ENCODE measurements at regions not wholly inside any gene's neighbourhood (a gene's known extent, or its start where the extent isn't known, plus 50 kb on each side); places are given as distances from the start of the nearest gene placed in this dataset.
A peak's percentile ranks its signal among the peaks of the same experiment; 100 is the strongest.

DNA sequence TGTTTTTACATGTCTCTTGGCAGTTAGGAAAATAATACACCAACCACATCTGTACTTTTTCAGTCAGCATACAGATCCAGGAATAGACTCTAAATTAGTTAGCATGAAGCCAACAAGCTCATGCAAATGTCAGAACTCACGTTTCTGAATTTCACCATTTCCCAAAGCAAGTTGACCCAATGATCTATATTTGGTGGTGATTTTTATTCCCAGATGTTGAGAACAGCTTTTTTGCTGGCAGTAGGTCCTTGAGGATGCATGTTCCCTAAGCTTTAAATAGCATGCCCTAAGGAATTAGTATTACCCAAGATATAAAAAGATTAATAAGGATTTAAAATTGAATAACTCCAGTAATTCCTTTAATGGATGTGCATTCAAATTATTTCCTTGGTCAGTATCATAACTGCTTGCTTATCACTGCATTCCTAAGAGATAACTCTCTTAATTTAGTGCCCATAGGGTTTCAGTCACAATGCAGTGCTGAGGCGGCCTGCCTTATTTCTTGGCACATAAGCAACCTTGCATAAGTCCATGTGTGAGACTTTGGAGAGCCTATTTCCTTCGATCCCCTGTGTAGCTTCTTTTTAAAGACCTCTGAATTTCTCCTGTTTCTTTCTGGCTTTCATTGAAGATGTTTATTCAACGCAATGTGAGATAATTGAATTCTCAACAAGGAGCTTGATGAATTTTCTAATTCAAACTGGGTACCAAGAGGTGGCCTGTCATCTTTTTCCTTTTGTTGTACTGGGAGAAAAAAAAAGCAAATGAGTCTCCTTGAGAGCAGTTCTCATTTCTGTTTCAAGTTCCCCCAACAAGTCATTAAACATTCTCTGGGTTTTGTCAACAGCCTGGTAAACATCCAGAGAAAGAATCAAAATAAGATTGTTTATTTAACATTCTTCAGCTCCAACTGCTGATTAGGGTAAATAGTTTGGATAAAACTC is 135.3 kb upstream of the MEOX2 start:
- no peak overlapping the region for H3K9ac ChIP-seq (ENCODE audit: low read depth in 1 of 2, low read length in 2 of 2)
- H3K4me3 ChIP-seq (ENCODE audit: low read depth in 1 of 3, low read length in 3 of 3) = no peak overlapping the region
- 76% methylated on average over 4 of the region's 4 CpGs for WGBS
- no peaks in the 10 kb centered on the region for H3K36me3 ChIP-seq (ENCODE audit: control insufficient read depth in 4 of 4, insufficient read depth in 3 of 4, low read depth in 1 of 4, low read length in 3 of 4)
- DNase-seq (ENCODE audit: low spot score) = no peak
- H3K9me3 ChIP-seq (ENCODE audit: control insufficient read depth in 4 of 4, low read length in 3 of 4) = no peaks in the 10 kb centered on the region
- H3K27me3 ChIP-seq (ENCODE audit: control insufficient read depth in 4 of 4, insufficient read depth in 4 of 4, low read length in 3 of 4) = no peaks in the 10 kb centered on the region
- H3K4me1 ChIP-seq (ENCODE audit: control insufficient read depth in 4 of 4, insufficient read depth in 4 of 4, low read length in 3 of 4) = no peaks in the 10 kb centered on the region
- TF ChIP-seq NR2F2 (IDR thresholded peaks at IDR 0.05) = peak; percentile 79
- no peak for TF ChIP-seq FOXA1 (IDR thresholded peaks at IDR 0.05)
- H3K27ac ChIP-seq (ENCODE audit: low read depth in 1 of 2, low read length in 2 of 2) = no peak overlapping the region

DNA sequence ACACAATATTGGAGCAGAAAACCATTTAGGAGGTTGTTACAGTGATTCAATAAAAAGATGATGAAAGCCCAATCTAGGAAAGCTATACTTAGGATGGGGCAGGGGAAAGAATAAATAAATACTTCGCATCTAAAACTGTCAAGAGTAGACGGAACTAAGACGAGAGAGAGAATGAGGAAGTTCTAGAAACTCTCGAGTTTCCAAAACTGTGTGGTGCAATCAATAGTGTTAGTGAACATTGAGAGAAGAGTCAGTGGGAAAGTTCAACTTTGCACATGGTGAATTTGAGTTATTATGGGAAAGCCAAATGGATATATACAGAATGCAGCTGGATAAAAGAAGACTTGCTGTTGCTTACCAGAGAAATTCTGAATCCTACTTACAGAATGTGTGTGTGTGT is 133.8 kb upstream of the MEOX2 start:
- H3K27me3 ChIP-seq (ENCODE audit: control insufficient read depth in 4 of 4, insufficient read depth in 4 of 4, low read length in 3 of 4) = no peaks in the 10 kb centered on the region
- no peak overlapping the region for H3K9ac ChIP-seq (ENCODE audit: low read depth in 1 of 2, low read length in 2 of 2)
- H3K27ac ChIP-seq (ENCODE audit: low read depth in 1 of 2, low read length in 2 of 2) = no peak overlapping the region
- TF ChIP-seq RXRA (IDR thresholded peaks at IDR 0.05) (no peak), FOXA2 (IDR thresholded peaks at IDR 0.05) (no peak), NR2F2 (IDR thresholded peaks at IDR 0.05) (no peak), HNF4A (conservative IDR thresholded peaks at IDR 0.05) (no peak), YY1 (IDR thresholded peaks at IDR 0.05) (no peak), JUND (IDR thresholded peaks at IDR 0.05) (no peak), SP1 (IDR thresholded peaks at IDR 0.05) (no peak), TAF1 (conservative IDR thresholded peaks at IDR 0.05) (no peak), RAD21 (IDR thresholded peaks at IDR 0.05) (no peak), FOXA1 (IDR thresholded peaks at IDR 0.05) (no peak), EGR1 (IDR thresholded peaks at IDR 0.05; ENCODE audit: low read depth in 2 of 2) (no peak), GABPA (IDR thresholded peaks at IDR 0.05 in 1 of 2, conservative IDR thresholded peaks at IDR 0.05 in 1 of 2) (no peak), HNF4G (IDR thresholded peaks at IDR 0.05) (no peak)
- TF ChIP-seq, protein P1, sequence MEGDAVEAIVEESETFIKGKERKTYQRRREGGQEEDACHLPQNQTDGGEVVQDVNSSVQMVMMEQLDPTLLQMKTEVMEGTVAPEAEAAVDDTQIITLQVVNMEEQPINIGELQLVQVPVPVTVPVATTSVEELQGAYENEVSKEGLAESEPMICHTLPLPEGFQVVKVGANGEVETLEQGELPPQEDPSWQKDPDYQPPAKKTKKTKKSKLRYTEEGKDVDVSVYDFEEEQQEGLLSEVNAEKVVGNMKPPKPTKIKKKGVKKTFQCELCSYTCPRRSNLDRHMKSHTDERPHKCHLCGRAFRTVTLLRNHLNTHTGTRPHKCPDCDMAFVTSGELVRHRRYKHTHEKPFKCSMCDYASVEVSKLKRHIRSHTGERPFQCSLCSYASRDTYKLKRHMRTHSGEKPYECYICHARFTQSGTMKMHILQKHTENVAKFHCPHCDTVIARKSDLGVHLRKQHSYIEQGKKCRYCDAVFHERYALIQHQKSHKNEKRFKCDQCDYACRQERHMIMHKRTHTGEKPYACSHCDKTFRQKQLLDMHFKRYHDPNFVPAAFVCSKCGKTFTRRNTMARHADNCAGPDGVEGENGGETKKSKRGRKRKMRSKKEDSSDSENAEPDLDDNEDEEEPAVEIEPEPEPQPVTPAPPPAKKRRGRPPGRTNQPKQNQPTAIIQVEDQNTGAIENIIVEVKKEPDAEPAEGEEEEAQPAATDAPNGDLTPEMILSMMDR (IDR thresholded peaks at IDR 0.05; ENCODE audit: low read depth, low read length, missing input control) = no peak
- TF ChIP-seq, protein P2, sequence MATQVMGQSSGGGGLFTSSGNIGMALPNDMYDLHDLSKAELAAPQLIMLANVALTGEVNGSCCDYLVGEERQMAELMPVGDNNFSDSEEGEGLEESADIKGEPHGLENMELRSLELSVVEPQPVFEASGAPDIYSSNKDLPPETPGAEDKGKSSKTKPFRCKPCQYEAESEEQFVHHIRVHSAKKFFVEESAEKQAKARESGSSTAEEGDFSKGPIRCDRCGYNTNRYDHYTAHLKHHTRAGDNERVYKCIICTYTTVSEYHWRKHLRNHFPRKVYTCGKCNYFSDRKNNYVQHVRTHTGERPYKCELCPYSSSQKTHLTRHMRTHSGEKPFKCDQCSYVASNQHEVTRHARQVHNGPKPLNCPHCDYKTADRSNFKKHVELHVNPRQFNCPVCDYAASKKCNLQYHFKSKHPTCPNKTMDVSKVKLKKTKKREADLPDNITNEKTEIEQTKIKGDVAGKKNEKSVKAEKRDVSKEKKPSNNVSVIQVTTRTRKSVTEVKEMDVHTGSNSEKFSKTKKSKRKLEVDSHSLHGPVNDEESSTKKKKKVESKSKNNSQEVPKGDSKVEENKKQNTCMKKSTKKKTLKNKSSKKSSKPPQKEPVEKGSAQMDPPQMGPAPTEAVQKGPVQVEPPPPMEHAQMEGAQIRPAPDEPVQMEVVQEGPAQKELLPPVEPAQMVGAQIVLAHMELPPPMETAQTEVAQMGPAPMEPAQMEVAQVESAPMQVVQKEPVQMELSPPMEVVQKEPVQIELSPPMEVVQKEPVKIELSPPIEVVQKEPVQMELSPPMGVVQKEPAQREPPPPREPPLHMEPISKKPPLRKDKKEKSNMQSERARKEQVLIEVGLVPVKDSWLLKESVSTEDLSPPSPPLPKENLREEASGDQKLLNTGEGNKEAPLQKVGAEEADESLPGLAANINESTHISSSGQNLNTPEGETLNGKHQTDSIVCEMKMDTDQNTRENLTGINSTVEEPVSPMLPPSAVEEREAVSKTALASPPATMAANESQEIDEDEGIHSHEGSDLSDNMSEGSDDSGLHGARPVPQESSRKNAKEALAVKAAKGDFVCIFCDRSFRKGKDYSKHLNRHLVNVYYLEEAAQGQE (IDR thresholded peaks at IDR 0.05) = no peak
- TF ChIP-seq, protein P3, sequence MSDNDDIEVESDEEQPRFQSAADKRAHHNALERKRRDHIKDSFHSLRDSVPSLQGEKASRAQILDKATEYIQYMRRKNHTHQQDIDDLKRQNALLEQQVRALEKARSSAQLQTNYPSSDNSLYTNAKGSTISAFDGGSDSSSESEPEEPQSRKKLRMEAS (IDR thresholded peaks at IDR 0.05) = no peak
- TF ChIP-seq, protein P4, sequence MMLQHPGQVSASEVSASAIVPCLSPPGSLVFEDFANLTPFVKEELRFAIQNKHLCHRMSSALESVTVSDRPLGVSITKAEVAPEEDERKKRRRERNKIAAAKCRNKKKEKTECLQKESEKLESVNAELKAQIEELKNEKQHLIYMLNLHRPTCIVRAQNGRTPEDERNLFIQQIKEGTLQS (IDR thresholded peaks at IDR 0.05) = no peak
- TF ChIP-seq, protein P5, sequence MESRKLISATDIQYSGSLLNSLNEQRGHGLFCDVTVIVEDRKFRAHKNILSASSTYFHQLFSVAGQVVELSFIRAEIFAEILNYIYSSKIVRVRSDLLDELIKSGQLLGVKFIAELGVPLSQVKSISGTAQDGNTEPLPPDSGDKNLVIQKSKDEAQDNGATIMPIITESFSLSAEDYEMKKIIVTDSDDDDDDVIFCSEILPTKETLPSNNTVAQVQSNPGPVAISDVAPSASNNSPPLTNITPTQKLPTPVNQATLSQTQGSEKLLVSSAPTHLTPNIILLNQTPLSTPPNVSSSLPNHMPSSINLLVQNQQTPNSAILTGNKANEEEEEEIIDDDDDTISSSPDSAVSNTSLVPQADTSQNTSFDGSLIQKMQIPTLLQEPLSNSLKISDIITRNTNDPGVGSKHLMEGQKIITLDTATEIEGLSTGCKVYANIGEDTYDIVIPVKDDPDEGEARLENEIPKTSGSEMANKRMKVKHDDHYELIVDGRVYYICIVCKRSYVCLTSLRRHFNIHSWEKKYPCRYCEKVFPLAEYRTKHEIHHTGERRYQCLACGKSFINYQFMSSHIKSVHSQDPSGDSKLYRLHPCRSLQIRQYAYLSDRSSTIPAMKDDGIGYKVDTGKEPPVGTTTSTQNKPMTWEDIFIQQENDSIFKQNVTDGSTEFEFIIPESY (IDR thresholded peaks at IDR 0.05) = no peak
- no peaks in the 10 kb centered on the region for H3K4me1 ChIP-seq (ENCODE audit: control insufficient read depth in 4 of 4, insufficient read depth in 4 of 4, low read length in 3 of 4)
- no peaks in the 10 kb centered on the region for H3K9me3 ChIP-seq (ENCODE audit: control insufficient read depth in 4 of 4, low read length in 3 of 4)
- no peaks in the 10 kb centered on the region for H3K36me3 ChIP-seq (ENCODE audit: control insufficient read depth in 4 of 4, insufficient read depth in 3 of 4, low read depth in 1 of 4, low read length in 3 of 4)
- no peak for DNase-seq (ENCODE audit: low spot score)
- no peak overlapping the region for H3K4me3 ChIP-seq (ENCODE audit: low read depth in 1 of 3, low read length in 3 of 3)
- WGBS = 66% methylated on average over 4 of the region's 4 CpGs

All from liver (tissue), 8 donors.